ENCODE measurements at regions not wholly inside any gene's neighbourhood (a gene's known extent, or its start where the extent isn't known, plus 50 kb on each side); places are given as distances from the start of the nearest gene placed in this dataset.

DNA sequence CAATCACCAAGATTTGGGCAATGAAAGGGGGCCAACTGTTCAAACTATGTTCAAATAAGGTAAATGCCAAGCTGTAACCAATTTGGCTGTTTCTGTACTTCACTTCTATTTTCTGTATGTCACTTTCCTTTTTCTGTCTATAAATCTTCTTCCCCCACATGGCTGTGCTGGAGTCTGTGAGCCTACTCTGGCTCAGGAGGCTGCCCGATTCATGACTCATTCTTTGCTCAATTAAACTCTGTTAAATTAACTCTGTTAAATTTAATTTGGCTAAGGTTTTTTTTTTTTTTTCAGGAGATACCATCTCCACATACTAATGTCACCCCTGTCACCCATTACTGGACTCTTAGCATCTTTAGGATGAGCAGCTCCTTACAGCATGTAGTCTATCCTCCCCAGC is 178.8 kb upstream of the TWIST2 start:
- ChIA-PET POLR2A (no interaction called here), CTCF (no interaction called here)
- H3K4me2 ChIP-seq: no peak overlapping the region
- FAIRE-seq (no peak), ATAC-seq (no peak), DNase-seq (ENCODE audit: low read depth in 1 of 2, low spot score in 1 of 2) (no peak)
- TF ChIP-seq ESRRA (IDR thresholded peaks at IDR 0.05; ENCODE audit: borderline replicate concordance, low read length) (no peak), ZNF302 (CRISPR knock-in tag; IDR thresholded peaks at IDR 0.05) (no peak), HOXB13 (CRISPR knock-in tag; IDR thresholded peaks at IDR 0.05; ENCODE audit: low read depth) (no peak), CEBPB (IDR thresholded peaks at IDR 0.05) (no peak), BCL3 (IDR thresholded peaks at IDR 0.05) (no peak), HDAC2 (IDR thresholded peaks at IDR 0.05) (no peak), POLR2AphosphoS2 (conservative IDR thresholded peaks at IDR 0.05; ENCODE audit: low read length) (no peak), ZC3H11A (IDR thresholded peaks at IDR 0.05) (no peak), ELK1 (IDR thresholded peaks at IDR 0.05; ENCODE audit: low read depth, low read length) (no peak), CHD4 (IDR thresholded peaks at IDR 0.05; ENCODE audit: borderline replicate concordance) (no peak), RAD21 (conservative IDR thresholded peaks at IDR 0.05 in 1 of 2, IDR thresholded peaks at IDR 0.05 in 1 of 2) (no peak), SREBF2 (IDR thresholded peaks at IDR 0.05) (no peak), REST (IDR thresholded peaks at IDR 0.05) (no peak), EHF (CRISPR knock-in tag; IDR thresholded peaks at IDR 0.05) (no peak), NPAS2 (CRISPR knock-in tag; IDR thresholded peaks at IDR 0.05; ENCODE audit: borderline replicate concordance) (no peak)
- TF ChIP-seq, protein P1, sequence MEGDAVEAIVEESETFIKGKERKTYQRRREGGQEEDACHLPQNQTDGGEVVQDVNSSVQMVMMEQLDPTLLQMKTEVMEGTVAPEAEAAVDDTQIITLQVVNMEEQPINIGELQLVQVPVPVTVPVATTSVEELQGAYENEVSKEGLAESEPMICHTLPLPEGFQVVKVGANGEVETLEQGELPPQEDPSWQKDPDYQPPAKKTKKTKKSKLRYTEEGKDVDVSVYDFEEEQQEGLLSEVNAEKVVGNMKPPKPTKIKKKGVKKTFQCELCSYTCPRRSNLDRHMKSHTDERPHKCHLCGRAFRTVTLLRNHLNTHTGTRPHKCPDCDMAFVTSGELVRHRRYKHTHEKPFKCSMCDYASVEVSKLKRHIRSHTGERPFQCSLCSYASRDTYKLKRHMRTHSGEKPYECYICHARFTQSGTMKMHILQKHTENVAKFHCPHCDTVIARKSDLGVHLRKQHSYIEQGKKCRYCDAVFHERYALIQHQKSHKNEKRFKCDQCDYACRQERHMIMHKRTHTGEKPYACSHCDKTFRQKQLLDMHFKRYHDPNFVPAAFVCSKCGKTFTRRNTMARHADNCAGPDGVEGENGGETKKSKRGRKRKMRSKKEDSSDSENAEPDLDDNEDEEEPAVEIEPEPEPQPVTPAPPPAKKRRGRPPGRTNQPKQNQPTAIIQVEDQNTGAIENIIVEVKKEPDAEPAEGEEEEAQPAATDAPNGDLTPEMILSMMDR (IDR thresholded peaks at IDR 0.05): no peak
- H3K27ac ChIP-seq: no peak overlapping the region
- H3K9me3 ChIP-seq: peaks cover 18% of the 10 kb centered on the region; the same call in 1 of the 3 replicates
- no peak overlapping the region for H3K4me3 ChIP-seq
- 89% methylated on average over 1 of the region's 1 CpG for WGBS (ENCODE audit: missing lambda C conversion rate)
- no peaks in the 10 kb centered on the region for H3K4me1 ChIP-seq

GRCh38 chr2:238669581-238670080 is 178.3 kb upstream of the TWIST2 start:
- Histone ChIP-seq H3K9me3 (peaks cover 15% of the 10 kb centered on the region; the same call in 1 of the 3 replicates), H3K4me3 (no peak overlapping the region), H3K4me2 (no peak overlapping the region), H3K4me1 (no peaks in the 10 kb centered on the region), H3K27ac (no peak overlapping the region)
- DNase-seq (ENCODE audit: low read depth in 1 of 2, low spot score in 1 of 2) (no peak), FAIRE-seq (no peak), ATAC-seq (no peak)
- CTCF ChIA-PET: no interaction called here
- POLR2A ChIA-PET: no interaction called here
- TF ChIP-seq ELK1 (IDR thresholded peaks at IDR 0.05; ENCODE audit: low read depth, low read length): no peak
- no peak for TF ChIP-seq EHF (CRISPR knock-in tag; IDR thresholded peaks at IDR 0.05)
- no peak for TF ChIP-seq HDAC2 (IDR thresholded peaks at IDR 0.05)

All from A549 (cell line).